HG03565 (cell line): ENCODE measurements at regions not wholly inside any gene's neighbourhood (a gene's known extent, or its start where the extent isn't known, plus 50 kb on each side); places are given as distances from the start of the nearest gene placed in this dataset.

Experiments used
- ATAC-seq: cut with Tn5 transposase; IDR thresholded peaks from one replicate; pipeline ENCODE4 v1.9.1; 2021; ENCODE audit warnings: mild to moderate bottlenecking, moderate library complexity; ENCODE audit not compliant: unreplicated experiment

DNA sequence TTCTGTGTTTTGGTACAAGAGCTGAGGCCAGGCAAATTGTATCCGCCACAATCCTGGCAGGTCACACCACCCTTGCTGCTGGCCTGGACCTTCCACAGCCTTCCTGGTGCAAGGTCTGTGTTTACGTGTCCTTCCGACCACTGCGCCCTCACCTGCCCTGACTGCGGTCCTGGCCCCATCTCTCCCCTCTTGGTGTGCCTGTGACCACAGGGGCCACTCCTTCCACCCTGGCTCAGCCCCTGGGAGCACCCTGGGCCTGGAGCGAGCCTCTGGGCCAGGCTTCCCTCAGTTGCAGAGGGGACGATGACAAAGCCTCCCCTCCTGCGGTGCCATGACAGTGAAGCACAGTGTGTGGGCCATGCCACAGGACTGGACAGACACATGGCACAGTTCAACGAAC, 104.5 kb downstream of the PLXNA1 start:
- no peak for ATAC-seq

DNA sequence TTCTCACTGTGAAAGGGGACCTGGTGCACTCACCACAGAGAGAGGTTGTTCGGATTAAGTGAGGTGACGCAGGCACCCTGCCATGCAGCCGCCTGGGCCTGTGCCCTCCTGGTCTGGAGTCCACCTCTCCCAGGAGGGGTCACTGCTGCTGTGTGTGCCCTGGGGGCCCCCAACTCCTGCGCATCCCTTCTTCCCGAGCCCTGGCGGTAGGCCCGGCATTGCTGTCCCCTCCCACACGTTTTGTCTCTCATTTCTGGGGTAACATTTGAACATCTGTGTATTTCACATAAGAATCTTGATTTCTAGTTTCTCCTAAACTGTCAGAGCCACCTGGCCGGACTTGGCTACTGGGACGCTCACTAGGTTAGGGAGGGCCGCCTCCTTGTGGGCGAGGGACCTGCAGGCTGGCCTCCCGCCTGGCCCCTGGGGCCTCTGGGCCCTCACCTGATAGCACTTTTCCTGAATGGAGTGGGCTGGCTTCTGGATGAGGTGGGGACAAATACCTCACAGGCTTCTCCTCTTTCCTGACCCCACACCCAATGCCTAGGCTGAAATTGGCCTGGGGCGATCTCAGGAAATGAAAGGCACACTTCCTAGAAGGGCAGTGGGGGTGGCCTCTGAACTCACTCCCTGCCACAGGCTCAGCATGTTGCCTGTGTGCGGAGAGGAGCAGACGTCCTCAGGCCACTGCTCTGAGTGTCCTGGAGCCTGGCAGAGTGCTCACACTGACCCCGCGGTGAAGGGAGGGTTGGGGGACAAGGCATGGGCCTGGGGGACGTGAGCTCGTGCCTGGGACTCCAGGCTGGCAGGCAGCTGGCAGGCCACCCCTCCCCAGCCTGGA, 104.2 kb upstream of the PRR23E start:
- ATAC-seq = no peak

DNA sequence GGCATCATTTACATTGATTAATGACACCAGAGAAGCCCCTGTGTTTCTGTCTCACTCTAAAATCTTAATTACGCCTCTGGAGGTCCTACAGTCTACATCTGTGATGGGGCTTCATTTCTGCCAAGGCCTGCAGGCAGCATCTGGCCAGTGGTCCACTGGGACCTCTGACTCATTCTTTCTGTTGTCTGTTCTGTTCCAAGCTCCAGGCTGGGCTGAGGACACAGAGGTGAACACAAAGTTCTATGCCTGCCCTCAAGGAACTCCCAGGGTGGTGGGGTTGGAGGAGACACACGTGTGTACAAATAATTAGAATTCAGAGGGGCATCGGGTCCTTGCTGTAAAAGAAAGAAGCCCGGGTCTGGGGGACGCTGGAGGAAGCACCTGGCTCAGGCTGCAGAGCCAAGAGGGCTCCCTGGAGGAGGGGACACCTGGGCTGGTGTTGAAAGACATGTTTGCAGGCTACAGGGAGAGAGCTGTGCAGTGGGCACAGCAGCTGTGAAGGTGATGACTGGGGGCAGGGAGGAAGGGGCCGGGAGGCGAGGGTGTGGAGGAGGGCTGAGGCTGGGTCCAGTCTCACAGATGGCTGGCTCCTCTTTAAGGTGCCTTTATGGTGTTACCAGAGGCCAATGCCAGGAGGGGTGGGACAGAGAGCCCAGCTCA, 103.3 kb upstream of the PRR23E start:
- no peak for ATAC-seq

DNA sequence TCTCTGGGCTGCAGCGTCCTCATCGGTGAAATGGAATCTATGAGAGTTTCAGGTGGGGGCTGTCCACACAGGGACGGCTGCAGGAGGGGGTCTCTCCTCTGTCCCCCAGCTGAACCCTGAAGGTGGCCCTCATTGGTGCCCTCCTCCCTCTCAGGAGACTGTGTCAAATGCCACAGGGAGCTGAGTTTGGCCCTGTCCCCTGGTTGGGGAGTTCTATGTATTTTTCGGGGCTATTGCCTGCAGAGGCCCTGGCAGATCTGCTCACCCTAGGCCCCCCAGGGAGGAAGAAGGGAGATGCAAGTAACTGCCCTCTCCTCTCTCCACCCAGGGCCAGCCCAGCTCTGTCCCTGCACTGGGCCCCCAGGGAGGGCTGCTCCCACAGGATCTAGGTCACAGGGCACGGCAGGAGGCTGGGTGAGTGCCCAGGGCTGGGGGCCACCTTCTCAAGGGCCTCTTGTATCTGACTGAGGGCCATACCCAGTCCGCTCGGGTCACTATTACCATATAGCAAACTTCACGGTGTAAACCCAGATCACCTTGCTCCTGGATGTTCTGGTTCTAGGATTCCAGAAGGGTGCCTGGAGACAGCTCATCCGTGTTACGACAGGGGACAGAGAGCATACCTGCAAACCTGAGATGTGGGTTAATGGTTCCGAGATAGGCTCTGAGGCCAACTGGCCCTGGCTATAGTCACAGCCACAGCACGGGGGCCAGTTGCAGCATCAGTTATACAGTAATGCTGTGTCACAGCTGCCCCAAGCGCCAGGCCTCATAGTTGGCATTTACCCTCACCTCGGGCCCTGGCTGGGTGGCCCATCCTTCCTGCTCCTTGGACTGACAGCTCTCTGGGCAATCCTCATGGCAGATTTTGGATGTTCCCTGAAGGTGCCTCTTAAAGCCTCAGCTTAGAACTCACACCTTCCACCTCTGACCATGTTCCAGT, 102.4 kb upstream of the PRR23E start:
- ATAC-seq = no peak

DNA sequence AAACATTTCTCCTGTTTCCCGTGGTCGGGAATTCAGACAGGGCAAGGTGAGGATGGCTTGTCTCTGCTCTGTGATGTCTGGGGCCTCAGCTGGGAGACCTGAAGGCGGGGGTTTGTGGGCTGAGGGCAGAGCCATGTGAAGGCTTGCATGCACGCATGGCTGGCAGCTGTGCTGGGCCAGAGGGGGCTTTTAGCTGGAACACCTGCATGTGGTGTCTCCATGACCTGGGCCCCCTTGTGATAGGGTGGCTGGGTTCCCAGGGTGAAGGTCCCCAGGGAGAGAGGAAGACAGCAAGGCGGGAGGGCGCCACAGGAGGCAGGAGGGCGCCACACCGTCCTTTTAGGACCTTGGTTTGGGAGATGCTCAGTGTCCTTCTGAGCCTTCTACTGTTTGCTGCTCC, 101.6 kb upstream of the PRR23E start:
- no peak for ATAC-seq

DNA sequence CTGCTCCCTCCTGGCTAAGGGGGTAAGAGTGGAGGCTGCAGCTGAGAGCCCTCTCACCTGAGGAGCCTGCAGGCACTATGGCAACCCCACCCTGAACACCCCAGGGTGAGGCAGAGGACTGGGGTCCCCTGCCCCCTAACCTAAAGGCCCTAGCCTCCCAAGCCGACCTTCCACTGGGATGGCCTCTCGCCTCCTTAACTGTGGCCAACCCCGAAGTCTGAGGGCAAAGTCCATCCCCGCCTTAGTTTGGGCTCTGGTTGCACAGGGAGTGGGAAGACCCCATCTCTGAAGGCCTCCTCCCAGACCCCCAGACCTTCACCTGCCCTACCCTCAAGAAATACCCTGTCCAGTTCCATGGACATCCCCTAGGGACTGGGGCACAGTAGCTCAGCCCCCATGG, 100.6 kb upstream of the PRR23E start:
- ATAC-seq = no peak

DNA sequence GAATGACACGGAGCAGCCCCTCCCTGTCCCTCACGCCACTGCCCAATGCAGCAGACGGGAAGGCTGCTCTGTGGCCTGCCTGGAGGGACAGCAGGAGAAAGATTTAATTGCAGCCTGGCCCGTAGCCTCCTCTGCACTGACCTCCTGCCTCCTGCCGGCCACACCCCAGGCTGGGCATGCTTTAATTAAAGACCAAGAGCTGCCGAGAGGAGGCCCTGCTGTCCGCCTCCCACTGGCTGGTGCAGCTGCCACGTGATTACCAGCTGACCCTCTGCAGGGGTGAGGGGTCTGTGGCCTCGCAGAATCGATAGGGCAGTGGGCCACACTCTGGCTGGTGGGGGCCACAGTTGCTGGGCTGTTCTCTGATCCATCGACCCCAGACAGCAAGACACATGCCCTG, 100.2 kb upstream of the PRR23E start:
- no peak for ATAC-seq

DNA sequence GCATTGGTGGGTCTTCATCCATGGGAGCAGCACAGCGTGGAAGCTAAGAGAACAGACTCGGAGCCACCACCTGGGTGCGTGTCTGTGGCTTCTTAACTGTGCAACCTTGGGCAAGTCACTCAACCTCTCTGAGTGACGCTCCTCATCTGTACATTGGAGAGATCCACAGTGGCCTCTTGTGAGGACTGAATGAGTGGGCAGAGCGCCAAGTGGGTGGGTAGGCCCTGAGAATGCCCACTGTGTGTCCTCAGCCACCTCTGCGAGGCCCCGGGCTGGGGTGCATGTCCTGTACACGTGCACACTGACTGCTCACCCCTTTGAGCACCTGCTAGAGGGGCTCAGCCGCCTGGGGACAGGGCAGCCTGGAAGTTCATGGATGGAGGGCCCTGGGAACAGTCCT, 99.6 kb upstream of the PRR23E start:
- no peak for ATAC-seq

DNA sequence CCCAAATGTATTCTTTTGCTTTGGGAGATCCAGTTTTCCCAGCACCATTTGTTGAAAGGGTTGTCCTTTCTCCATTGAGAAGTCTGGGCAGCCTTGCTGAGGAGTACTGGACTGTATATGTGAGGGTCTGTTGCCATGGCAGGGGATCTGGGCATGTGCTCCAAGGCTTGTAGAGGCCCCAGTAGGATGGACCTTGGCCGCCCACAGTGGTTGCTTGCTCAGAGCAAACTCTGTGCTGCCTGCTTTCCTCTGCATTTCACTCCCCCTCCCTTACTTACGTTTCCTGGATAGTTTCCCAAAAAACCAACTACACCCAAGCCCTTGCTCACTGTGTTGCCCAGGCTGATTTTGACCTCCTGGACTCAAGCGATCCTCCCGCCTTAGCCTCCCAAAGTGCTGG, 97.2 kb upstream of the PRR23E start:
- no peak for ATAC-seq

DNA sequence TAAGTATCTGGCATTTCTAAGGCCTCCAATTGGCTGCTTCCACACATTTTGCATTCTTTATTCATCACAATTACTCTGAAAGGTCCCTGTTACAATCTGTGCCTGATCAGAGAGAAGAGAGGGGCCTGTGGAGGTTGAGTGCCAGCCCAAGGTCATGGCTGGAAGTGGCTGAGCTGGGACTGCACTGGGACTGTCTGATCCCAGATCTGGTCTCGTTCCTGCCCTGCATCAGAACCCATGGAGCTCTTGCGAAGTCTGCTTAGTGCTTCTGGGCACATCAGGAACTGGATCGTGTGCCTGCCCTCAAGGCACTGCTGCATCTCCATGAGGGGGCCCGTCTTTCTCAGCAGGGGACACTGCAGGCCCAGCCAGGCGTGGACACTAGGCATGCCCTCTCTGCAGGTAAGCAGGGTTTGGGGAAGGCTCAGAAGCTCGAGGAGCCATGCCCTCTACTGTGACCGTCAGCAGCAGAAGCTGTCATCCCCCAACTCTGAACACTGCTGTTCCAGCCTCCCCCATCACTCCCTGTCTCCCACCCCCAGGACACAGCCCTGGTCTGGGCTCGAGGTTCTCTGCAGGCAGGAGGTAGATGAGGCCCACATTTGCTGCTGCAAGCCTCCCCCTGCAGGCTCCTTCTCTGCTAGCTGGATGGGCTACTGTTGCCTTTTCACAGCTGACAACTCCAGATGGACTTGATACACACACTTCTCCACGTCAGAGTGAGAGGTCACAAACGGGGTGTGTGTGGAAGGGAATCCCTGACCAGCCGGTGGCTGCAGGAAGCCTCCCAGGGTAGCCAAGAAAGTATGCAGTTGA, 96.5 kb upstream of the PRR23E start:
- ATAC-seq = no peak

DNA sequence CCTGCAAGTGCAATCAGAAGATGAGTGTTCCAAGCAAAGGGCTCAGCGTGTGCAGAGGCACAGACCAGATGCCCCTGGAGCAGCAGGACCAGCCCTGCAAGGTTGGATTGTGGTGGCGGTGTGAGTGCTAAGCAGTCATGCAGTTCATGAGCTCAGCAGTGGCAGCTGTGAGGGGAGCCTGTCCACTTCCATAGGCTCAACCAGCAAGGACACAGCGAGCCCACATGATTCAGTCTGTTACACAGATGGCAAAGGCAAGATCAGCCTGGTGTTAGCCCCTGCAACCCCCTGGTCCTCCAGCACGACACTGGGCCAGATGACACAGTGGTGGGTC, 95.9 kb upstream of the PRR23E start:
- no peak for ATAC-seq

DNA sequence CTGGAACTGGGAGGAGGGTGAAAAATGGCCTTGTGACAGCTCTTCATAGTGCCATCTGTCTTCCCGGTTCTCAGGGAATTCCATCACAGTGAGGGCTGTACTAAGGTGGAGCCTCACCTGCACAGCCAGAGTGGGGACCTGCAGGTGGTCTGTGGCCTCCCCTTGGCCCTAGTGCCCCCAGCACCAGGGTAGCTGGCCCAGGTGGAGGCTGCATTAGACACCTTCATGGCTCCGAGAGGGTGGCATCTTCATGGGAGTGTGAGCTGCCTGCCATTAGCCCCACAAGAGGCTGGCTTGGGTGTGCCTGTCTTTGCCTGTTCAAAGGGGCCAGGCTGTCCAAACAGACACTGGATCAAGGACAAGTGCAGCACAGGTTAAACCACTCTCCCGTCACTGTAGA, 95.5 kb upstream of the PRR23E start:
- no peak for ATAC-seq

DNA sequence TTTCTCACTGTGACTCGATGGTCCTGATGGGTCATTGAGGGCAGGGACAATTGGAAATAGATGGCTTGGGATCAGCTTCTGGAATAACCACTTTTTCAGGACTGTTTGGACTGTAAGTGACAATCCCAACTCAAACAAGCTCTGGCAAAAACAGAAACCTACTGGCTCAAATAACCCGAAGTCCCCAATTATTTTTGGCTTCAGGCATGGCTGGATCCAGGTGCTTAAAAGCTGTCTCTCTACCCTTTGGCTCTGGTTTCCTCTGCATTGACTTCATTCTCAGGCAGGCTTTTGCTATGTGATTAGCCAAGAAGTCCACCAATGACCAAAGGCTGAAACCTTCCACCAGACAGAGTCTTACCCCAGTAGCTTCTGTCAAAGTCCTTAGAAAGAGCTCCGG, 92.9 kb upstream of the PRR23E start:
- no peak for ATAC-seq

DNA sequence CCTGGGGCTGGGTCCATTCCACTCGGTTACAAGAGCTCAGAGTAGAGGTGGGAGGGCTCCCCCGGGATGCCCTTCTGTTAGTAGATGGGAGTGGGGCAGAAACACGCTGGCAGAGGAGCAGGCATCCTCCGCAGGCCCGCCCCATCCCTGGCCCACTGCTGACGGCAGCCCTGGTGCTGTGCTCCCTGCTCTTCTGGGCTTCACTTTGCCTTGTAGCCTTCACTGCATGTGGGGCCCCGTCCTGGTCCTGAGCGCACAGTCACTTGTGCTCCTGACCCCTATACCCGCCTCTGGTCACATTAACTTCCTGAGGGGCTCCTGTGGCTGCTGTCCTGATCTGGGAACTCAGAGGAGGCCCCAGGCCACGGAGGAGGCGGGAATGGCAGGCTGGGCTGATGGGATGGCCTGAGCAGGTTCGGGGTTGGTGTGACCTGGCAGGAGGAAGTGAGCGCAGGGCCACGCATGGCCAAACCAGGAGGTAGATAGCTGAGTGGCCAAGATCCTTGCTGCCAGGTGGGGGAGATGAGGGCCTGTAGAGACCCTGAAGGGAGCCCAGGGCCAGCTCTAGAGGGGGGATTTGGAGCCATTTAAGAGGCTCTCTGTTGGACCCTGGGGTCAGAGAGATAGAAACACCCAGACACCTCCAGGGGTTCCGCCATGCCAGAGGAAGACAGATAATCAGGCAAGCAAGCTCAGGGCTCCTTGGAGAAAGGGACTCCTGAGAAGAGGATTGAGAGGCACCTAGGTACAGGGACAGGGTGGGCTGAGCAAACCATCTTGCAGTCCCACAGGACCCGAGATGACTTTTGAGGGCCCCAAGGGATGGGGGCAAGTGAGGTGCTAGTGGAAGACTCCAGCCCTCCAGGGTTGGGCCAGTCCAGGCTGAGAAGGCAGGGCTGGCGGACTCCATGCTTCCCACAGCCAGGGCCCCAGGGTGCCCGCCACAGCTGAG, 92.2 kb upstream of the PRR23E start:
- no peak for ATAC-seq

DNA sequence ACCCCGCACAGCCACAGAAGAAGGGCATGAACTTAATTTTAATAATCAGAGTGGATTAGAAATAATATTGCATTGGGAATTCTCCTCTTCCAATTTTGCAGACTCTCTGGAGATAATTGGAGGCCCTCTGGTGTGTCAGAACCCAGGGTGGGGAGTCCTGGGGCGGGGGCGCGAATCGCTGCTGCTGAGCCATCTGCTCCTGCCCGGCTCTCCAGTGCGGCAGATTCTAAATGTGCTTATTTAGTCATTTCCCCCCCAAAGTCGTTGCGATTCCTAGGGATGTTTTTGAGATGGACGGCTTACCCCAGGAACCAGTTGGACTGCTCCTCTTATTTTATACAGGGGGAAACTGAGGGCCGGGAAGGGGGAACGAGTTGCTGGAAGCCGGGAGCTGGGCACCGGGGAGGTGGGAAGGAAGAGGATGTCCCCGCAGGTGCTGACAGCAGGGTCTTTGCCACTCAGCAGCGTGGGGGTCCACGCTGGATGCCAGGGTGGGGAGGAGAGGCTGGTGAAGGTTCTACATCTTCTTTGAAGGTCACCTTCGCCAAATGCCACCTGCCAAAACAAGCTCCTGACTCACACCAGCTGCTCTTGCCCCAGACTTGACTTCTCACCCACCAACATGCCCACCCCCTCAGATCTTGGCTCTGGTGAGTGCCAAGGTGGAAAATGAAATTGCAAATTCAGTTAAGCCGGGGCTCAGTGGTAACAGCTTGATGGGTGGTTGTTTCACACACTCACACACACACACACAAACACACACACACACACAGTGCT, 91.3 kb upstream of the PRR23E start:
- no peak for ATAC-seq

DNA sequence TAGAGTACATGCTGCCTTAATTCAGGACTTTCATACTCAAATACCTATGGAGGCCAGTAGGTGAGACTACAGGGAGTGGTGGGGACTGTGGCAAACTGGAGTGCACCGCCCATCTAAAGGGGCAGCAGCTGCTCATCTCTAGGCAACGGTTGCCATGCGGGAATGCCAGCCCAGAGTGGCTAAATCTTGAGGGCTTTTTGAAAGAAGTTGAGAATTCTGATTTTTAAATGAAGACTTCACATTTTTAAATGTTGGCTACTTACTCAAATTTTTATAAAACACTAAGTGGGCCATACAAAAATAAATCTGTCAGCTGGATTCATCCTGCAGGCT, 90.8 kb upstream of the PRR23E start:
- no peak for ATAC-seq

DNA sequence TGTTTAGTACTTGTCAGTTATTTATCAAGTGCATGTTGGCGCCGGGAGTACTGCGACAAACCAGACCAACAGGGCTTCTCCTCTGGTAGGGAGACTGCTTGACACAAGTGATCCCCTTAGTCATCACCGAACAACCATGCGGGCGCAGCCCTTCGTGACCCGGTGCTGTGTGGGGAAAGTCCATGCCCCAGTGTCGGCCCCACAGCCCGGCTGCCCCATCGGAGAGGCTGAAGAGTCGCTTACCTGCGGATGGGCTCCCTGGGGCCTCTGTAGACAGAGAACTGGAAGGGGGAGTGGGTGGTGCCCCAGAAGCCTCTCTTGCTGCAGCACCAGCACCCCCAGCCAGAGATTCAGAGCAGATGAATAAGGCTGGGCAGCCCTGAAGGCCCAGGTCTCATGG, 90.3 kb upstream of the PRR23E start:
- ATAC-seq = no peak

DNA sequence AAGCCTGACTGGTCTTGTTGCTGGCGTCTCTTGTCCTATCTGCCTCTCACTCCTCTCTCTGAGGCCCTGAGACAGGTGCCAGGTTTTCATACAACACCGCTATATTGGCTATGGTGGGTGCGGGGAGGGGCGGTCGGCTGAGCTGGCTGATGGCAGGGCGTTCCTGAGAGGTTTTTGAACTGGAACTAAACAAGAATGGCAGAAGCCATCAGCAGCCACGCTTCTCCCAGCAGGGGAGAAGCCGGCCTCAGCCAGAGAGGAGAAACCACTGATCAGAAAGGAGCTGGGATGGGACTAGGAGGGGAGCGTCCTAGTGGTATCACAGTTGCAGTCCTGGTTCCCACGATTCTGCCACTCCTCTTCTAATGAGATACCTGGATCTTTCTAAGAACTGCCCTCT, 89.9 kb upstream of the PRR23E start:
- ATAC-seq = no peak

DNA sequence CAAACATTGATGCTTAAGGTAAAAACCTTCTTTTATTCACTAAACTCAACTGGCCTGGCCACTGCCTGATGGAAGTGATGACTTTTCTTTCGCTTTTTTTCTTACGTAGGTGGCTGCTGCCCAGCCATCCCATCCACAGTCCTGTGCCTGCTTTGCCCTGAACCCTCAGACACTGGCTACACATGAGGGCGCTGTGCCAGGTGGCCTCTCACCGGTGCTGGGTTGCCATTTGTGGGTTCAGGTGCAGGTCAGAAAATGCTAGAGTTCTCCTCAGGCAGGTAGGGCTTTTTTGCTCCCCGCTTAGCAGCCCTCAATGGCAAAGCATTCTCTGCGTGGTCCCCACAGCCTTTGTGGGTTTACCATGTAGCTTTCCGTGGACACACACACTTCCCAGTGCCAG, 88.3 kb upstream of the PRR23E start:
- ATAC-seq = no peak
